ENCODE measurements at regions not wholly inside any gene's neighbourhood (a gene's known extent, or its start where the extent isn't known, plus 50 kb on each side); places are given as distances from the start of the nearest gene placed in this dataset.

DNA sequence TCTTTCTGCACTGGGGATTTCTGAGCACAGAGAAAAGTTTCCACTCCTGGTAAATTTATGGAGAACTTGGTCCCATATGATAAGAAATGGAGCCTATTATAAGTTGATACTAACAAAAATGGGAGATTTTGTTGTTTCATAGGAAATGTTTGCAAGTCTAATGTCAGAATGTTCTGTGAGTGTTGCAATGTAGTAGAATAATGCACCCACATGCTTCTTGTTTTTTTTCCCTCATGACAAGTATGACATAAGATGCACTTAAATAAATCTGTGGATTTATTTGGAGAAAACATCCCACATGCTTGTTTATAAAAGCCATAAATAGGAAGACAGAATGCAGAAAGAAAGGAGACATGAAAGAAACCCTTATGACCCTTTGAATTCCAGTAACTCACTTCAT is 50.8 kb upstream of the KCNJ6 start:
- DNase-seq (ENCODE audit: low read depth in 2 of 2) = no peak

DNA sequence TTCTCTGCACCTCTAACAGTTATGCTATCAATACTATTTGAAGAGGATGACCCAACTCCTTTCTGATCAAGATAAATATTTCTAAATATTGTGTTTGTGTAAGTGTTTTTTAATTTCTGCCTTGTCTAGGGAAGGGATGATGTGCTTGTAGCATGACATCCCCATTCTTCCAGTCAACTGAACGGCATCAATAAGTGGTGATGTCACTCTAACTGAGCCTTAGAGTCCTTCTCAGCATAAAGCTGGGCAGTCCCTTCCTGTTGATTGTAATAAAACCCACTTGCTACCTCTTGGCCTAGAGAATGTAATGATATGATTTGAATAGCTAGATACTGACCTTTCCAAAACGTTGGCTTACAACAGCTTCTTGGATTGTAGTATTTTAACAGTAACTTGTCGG is 52.5 kb upstream of the KCNJ6 start:
- no peak for DNase-seq (ENCODE audit: low read depth in 2 of 2)

DNA sequence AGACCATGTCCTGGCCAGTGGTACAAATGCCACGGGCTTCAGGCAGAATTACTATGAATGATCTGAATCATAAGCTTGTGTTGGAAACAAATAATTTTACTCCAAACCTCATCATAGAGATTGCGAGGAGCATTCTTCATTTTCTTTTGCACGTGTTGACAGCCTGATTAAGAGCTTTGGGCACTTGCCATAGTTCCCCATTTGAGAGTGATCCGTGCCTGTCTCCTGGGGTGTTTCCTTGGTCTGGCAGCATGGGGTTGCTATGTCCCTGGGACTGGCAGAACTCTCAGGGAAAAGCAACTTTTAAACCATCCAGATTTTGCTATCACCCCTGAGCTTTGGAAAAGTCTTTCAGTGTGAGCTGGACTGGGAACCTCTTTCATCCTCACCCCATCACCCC is 54.3 kb upstream of the KCNJ6 start:
- DNase-seq (ENCODE audit: low read depth in 2 of 2) = no peak

DNA sequence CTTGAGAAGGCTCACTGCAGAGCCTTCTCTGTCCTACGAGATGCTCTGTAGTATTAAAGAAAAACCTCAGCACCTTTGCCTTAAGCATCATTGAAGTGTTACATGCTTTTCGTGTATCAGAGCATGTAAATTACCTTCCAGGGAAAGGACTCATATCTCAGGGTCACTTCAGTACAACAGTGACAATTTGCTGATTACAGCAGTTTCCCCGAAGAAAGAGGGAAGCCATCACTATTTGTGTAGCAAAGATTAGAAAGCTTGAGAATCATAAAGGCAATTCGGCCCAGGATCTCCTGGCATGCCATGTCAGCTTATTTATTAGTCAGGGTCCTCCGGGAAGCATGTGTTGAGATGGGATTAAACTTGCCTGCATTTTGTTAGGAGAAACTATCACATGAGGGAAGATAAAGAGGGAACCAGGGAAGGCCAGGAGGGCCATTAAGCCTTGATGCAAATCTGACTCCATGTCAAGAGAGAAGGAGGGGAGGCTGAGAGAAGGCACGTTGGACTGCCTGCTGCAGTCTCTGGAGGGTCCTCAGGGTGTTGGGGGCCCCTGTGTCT is 55.2 kb upstream of the KCNJ6 start:
- no peak for DNase-seq (ENCODE audit: low read depth in 2 of 2)

DNA sequence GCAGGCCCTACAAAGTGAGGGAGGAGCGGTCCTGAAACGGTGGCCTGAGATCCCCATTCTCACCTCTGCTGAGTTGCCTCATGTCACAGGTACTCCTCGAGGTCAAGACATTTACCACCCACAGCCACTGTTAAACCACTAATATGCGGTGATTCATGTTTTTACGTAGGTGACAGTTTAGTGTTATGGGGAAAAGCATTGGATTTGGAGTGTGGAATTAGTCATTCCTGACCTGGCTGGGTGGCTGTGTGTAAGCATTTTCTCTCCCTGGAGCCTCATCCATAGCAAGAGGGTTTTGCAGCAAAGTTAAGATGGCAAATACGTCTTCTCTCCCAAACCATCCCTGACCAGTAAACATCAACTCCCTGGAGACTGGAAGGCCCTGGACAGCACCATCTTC is 57.8 kb upstream of the KCNJ6 start:
- DNase-seq (ENCODE audit: low read depth in 2 of 2) = no peak

DNA sequence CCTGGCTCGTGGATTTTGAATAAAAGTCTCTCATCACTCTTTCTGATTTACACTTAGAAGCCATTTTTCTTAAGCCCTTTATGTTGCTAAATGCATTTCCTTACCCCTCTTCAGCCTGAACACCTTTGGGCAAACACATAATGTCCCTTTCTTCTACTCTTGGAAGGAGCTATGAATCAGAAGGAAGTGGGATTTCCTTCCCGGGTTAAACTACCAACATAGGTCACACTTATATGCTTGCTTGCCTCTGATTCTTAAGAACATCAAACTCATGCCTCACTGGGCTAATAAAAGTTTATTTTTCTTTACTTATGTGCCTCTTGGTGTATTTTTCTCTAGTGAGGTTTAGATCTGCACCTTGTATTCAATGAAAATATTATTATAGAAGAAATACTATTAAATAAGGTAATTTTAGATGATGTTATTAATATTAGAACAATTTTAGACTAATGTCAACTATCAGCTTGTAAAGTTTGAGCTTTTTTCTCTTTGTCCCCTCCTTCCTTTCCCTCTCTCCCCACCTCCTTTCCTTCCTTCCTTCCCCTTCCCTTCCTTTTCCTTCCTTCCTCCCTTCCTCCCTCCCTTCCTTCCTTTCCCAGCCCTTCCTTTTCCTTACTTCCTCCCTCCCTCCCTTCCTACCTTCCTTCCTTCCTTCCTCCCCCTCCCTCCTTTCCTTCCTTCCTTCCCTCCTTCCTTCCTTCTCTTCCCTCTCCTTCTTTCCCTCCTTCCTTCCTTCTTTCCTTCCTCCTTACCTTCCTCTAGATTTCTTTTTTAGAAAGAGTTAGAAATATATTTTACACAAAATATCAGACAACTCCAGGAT is 66.5 kb upstream of the KCNJ6 start:
- no peak for DNase-seq (ENCODE audit: low read depth in 2 of 2)

DNA sequence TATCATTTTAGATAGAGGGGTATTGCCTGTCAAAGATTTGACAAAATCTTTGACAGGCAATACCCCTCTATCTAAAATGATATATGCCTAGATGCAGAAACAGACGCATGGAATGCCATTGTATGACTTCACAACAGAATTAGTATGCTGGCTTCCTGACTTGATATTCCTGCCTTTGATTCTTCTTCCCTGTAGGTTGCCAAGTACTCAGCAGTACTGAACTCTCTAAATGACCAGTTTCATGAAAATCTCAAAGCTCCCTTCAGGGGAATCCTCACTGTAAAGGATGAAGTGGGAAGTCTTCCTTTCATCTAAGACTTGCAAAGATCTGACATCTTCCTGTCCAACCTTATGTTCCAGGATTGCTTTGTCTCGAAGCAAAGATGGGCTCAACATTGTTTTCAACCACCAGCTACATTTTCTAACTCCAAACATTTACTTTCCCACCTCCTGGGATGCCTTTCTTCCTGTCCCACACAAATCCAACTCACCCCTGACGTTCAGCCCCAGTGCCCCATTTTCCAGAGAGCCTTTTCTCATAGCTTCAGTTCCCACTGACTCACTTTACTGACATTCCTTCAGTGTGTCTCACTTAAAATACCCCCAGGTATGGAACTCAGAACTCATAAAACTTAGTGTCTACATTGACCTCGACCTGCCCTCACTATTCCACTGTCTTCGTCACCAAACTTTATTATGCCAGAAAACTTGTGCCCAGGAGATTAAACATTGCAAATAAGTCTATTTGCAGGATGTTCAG is 67.3 kb upstream of the KCNJ6 start:
- no peak for DNase-seq (ENCODE audit: low read depth in 2 of 2)

DNA sequence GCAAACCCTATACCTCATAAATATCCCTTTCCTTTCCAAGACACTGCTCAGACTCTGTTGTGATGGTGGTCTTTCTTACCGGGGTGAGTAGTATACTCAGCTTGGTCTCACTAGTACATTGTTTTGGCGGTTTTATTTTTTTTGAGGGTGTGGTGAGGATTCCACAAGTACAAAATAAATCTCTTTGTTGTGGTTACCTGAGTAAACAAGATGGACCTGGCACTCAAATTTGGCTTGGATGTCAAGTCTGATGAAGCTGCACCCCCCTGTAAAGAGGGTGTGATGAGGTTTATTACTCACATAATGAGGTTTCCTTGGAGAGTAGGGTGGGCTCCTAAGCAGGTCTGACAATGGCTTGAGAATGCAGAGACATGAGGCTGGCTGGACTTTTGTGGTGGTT is 68.2 kb upstream of the KCNJ6 start:
- no peak for DNase-seq (ENCODE audit: low read depth in 2 of 2)

DNA sequence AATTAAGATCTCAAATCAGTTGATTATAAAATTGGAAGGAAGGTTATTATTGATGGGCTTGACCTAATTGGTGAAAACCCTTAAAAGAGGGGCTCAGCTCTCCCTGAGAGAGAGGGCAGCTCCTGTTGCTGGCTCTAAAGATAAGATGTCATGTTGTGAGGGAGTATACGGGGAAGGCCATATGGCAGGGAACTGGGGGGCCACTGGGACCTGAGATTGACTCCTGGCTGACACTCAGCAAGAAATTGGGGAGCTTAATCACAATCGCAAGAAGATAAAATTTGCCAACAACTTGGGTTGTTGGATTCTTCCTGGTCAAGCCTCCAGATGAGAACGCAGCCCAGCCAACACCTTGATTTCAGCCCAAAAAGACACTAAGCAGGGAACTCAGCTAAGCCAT is 69.7 kb upstream of the KCNJ6 start:
- DNase-seq (ENCODE audit: low read depth in 2 of 2) = no peak

DNA sequence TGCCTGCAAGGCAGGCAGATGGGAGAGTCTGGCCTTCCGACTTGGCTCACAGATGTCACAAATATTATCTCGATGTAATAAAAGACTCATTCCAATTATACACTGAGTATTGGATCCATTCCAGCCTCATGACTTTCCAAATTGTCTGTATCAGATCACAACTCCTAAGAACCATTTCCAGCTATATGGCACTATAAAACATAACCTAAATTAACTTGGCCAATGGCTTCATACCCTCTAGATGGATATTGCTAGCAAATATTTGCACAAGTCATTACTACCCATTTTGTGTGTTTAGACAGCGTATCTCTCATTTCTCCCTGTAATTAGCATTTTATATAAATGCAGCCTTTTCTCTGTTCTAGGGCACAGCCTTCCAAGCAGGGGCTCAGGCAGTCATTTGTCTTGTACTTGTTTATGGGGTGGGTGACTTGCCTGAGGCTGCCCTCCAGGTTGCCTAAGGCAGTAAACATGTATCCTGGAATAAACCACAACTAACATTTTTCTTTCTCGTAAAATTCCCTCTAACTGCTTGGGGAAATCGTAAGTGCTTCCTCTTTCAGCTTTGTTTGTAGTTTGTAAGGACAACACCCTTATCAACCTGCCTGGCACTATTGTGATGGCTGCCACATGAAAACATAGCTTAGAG is 70.6 kb upstream of the KCNJ6 start:
- DNase-seq (ENCODE audit: low read depth in 2 of 2) = no peak

DNA sequence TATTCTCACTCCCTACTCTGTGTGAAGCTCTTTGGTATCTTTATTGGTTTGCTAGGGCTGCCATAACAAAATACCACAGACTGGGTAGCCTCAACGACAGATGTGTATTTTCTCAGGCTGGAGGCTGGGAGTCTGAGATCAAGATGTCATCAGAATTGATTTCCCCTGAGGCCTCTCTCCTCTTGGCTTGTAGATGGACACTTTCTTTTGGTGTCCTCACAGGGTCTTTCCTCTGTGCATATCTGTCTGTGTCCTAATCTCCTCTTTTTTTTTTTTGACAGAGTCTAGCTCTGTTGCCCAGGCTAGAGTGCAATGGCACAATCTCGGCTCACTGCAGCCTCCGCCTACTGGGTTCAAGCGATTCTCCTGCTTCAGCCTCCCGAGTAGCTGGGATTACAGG is 71.4 kb upstream of the KCNJ6 start:
- no peak for DNase-seq (ENCODE audit: low read depth in 2 of 2)

DNA sequence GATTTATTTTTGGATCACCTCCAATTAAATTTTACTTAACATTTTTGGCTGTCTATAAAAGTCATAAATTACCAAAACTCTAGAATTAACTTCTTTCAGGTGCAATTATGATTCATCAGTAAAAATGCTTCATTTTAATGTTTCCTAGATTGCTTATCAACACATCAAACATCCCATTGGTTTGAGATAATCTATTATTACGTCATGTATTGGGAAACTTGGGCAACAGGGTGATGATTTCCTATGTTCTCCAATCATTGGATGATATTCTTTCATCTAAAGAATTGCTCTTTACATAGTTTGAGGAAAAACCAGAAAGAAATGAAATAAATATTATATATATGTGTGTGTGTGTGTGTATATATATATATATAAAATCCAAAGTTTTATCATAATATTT is 76.8 kb upstream of the KCNJ6 start:
- DNase-seq (ENCODE audit: low read depth in 2 of 2) = no peak

DNA sequence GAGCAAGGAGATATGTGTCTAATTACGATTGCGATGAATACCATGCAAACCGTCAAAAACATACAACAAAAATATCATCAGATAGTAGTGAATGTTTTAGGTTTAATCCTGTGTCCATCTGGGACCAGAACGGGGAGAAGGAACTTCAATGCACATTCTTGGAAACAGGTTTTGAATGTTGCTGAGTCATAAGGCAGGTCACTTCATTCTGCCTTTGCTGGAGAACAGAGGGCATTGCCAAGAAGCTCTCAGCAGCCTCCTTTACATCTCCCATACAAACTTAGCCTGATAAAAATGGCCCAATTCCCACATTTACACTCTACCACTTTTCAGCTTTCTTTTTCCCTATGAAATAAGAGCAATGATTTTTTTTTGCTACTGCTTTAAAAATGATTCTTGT is 78.0 kb upstream of the KCNJ6 start:
- DNase-seq (ENCODE audit: low read depth in 2 of 2) = no peak

DNA sequence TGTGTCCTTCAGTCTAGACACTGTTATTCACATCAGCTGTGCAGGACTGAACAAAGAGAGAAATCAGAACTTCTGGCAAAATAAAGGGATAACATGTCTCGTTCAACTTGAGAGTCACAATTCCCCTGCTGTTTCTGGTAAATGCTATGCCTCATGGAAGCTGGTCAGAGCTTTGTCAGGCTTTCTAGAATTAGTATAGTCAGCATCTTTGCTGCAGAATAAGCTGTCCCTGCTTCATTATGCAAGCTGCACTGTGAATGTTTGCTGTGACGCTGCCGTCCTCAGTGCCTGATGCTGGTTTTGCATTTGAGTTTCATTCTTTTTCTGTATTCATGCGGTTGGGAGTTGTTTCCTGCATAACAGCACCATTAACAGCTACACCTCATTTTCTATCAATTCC is 96.4 kb upstream of the KCNJ6 start:
- no peak for DNase-seq (ENCODE audit: low read depth in 2 of 2)

DNA sequence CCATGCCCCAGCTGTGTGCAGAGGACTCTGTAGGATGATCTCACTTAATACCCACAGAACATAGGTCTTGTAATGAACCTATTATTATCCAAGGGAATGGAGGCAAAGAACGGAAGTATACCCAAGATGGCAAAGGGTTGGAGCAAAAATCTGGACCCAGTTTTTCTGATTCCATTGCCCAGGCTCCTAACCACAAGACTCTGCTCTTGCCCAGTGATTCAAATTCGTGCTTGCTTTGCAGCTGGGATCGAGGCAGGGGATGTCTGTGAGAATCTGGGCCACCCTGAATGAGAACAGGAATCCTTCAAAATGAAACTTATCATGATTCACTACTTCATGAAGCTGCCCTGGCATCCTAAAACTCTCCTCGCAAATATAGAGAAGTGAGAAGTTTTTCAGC is 97.5 kb upstream of the KCNJ6 start:
- no peak for DNase-seq (ENCODE audit: low read depth in 2 of 2)

DNA sequence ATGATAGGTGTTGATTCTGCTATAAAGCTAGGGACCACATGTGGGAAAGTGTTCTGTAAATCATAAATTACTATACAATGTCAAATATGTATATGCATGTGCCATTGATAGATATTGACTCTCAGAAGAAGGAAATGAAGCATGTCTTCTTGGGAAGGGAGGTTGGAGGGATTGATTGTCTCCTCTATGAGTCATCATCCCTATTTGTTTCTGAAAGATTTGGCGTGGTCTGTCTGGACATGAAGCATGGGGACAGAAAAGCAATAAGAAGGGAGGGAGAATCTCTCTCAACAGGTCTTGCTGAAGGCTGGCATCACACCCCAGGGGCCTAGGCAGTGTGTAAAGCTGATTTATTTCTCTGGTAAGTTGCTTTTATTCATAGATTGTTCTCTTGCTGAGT is 98.0 kb upstream of the KCNJ6 start:
- no peak for DNase-seq (ENCODE audit: low read depth in 2 of 2)

DNA sequence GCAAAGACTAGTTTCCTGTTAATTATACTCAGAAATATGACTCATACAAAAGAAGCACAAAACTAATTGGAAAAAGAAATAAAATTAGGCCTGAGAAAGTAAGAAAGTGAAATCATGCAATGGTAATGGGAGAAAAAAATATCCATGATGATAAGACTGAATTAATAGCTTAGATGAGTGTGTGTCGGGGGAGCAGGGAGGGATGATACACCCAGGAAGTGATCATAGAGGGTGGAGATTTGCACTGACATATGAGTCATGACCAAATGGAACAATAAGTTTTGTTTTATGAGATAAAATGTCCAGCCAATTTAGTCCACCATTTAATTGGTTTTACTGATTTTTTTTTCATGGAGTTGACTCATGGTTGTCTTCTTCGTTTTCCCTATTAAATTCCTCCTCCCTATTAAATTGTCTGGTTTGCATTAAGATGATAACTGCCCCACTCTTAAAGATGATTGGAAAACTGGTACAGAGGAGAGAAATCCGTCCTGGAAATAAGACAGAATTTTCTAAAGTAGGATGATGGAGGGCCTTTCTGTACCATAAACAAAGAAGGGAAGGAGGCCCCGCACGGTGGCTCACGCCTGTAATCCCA is 111.7 kb upstream of the KCNJ6 start:
- DNase-seq (ENCODE audit: low read depth in 2 of 2) = no peak

DNA sequence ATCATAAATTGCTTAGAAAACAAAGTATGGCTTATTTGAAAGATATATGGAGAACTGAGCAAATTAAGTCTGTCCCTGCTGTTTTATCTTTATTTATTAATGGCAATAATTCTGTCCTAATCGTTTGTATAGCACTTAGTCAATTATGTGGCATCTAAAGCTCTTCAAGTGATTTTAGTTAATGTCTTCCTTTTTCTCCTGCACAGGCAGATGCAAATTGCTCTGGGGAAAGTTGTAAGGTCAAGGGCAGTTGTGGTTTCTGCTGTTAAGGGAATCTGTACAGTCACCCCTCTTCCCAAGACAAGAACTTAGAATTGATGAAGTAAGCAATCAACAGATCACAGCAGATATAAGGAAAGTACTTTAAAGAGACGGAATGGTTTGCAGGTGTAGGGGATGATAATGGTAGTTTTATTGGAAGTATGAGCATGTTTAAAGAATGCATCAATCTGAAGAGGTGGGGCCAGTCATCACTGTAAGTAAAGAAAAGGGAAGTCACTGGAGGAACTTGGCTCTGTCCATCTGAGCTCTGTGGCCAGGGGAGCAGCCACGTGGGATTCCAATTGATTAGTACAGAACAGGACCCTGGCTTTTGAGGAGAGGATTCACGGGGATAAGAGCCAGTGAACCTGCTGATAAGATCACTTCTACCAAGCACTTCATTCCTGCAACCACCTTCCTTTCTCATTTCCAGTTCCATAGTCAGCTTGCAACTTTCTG is 116.0 kb upstream of the KCNJ6 start:
- DNase-seq (ENCODE audit: low read depth in 2 of 2) = no peak

DNA sequence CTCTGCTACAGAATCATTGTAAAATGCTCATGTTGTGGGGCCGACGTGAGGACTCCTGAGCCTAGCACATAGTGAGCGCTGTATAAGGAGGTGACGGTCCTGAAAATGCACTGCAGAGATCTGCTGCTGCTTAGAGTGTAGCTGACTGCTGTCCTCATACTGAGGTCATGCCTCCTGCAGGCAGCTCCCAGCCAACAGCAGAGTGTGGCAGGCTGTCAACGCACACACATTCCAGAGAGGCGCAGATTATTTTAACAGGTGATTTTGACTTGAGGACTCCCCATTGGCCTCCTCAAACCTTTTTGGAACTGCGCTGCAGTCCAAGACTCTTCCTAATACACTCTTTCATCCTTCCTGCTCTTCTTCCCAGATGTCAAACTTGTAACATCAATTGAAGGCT is 119.8 kb upstream of the KCNJ6 start:
- no peak for DNase-seq (ENCODE audit: low read depth in 2 of 2)

DNA sequence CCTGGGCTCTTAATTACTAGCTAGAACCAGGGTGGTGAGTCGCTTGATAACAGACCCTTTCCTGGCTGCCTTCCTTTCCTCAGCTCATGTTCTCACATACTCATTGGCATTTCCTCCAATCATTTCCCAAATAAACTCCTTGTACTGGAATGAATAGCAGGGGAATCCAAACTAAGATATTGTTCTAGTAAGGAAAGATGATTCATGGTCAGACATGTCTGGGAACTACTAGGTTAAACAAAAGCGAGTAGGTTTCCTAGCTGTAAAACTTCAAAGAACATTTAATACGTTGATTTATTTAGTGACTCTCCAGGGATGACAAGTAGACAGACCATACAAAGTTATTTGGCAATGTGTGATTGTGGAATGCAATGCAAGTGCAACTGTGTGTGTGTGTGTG is 121.2 kb upstream of the KCNJ6 start:
- DNase-seq (ENCODE audit: low read depth in 2 of 2) = no peak

DNA sequence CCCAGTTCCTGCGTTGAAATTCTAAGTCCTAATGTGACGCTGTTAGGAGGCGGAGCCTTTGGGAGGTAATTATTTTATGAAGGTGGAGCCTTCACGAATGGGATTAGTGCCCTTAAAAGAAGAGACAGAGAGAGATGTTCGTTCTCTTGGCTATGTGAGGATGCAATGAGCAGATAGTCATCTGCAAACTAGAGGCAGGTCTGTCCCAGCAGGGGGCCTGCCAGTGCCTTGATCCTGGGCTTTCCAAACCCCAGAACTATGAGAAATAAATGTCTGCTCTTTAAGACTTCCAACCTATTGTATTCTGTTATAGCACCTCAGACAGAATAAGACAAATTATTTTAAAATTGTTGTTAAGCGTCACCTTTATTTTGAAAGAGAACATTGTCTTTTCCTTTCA is 123.1 kb upstream of the KCNJ6 start:
- DNase-seq (ENCODE audit: low read depth in 2 of 2) = no peak

DNA sequence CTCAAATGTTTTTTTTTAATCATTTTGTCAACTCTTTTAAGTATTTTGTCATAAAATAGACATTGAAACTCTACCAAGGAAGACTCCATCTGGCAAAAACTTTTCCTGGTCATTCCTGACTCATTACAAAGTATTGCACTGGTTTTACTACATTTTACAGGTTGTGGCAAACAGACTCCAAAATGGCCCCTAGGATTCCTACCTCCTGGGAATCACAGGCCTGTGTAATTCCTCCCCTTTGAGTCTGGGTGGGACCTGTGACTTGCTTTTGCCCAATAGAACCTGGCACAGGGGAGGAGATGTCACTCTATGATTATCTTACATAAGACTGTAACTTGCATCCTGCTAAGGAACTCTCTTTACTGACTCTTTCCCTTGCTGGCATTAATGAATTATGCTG is 123.6 kb upstream of the KCNJ6 start:
- no peak for DNase-seq (ENCODE audit: low read depth in 2 of 2)

All from stimulated activated CD8-positive, alpha-beta memory T cell treated with anti-CD3 and anti-CD28 coated beads, Interleukin-7, amount 100 ng/mL, for 4 hours (primary cell).